ENCODE measurements at regions not wholly inside any gene's neighbourhood (a gene's known extent, or its start where the extent isn't known, plus 50 kb on each side); places are given as distances from the start of the nearest gene placed in this dataset.

GRCh38 chr13:106369091-106369490 lies 166.4 kb downstream of the EFNB2 start:
- no peak for TF ChIP-seq CTCF (IDR thresholded peaks at IDR 0.05)
- no peak for TF ChIP-seq POLR2A (IDR thresholded peaks at IDR 0.05)
